COLO829 (cell line): ENCODE measurements at regions not wholly inside any gene's neighbourhood (a gene's known extent, or its start where the extent isn't known, plus 50 kb on each side); places are given as distances from the start of the nearest gene placed in this dataset.

Experiments
- DNase-seq: peaks from one replicate; pipeline ENCODE4 v3.0.0; 2012; ENCODE audit warnings: low spot score

DNA sequence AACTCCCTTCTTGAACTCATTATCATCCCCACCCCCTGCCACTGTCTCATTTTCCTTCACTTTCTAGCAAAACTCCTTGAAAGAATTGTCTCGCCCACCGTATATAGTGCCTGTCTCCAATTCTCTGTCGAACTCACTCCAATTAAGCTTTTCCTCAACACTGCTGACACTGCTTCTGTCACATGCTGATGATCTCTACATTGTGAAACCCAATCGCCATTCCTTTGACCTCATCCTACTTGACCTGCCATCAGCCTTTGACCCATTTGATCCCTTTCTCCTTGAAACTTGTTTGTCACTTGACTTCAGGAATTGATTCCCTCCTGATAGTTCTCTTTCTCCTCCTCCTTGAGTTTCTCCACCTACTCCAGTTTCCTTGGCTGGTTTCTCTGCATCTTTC lies 54.8 kb downstream of the CCDC71L start:
- DNase-seq, result no peak

DNA sequence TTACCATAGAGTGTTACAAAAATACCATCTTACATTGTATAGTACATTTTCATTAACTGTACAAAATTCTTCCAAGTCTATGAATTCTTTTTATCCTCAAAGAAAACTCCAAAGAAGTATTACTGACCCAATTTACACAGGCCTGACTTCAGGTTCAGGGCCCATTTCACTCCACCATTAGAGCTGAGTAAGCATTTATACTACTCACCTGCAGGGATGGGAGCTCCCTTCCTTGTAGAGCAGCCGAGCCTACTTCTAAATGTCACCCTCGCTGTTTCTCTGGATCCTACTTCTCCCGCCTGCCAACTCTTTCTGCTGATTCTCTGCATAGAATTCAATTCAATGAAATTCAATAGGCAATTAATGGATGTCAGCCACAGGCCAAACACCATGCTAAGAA lies 56.0 kb downstream of the CCDC71L start:
- no peak for DNase-seq

- DNase-seq, result no peak
Observed at GRCh38 chr7:106604303-106604924, 56.5 kb downstream of the CCDC71L start.

DNA sequence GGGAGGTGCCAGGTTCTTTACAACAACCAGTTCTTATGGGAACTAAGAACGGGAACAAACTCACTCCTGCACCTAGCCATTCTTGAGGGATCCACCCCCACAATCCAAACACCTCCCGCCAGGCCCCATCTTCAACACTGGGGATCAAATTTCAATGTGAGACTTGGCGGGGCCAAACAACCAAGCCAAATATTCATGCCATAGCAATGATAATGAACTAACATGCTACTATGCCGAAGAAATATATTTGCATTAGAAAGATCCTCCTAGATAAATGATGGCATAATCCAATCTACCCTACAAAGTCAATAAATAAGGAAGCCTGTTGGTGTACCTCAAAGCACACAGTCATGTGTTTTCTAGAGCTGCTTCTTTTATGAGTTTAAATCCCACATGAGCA lies 57.6 kb downstream of the CCDC71L start:
- DNase-seq, result no peak

GRCh38 chr7:106602062-106602461 lies 58.9 kb downstream of the CCDC71L start:
- DNase-seq, result no peak

GRCh38 chr7:106600569-106601373 lies 60.2 kb downstream of the CCDC71L start:
- DNase-seq, result no peak

GRCh38 chr7:106599343-106599698 lies 61.6 kb downstream of the CCDC71L start:
- no peak for DNase-seq

- DNase-seq, result peak; percentile 35
Observed at GRCh38 chr7:106598663-106599342, 62.2 kb downstream of the CCDC71L start.

GRCh38 chr7:106597751-106598546 lies 63.0 kb downstream of the CCDC71L start:
- DNase-seq, result no peak

GRCh38 chr7:106597014-106597413 lies 63.9 kb downstream of the CCDC71L start:
- no peak for DNase-seq

- DNase-seq, result no peak
Observed at GRCh38 chr7:106595922-106596321, 65.0 kb downstream of the CCDC71L start.

GRCh38 chr7:106593028-106593417 lies 67.9 kb downstream of the CCDC71L start:
- DNase-seq, result no peak

- no peak for DNase-seq
Observed at GRCh38 chr7:106592282-106593027, 68.5 kb downstream of the CCDC71L start.

GRCh38 chr7:106591146-106591545 lies 69.8 kb downstream of the CCDC71L start:
- no peak for DNase-seq

- no peak for DNase-seq
Observed at GRCh38 chr7:106590209-106590816, 70.6 kb downstream of the CCDC71L start.

DNA sequence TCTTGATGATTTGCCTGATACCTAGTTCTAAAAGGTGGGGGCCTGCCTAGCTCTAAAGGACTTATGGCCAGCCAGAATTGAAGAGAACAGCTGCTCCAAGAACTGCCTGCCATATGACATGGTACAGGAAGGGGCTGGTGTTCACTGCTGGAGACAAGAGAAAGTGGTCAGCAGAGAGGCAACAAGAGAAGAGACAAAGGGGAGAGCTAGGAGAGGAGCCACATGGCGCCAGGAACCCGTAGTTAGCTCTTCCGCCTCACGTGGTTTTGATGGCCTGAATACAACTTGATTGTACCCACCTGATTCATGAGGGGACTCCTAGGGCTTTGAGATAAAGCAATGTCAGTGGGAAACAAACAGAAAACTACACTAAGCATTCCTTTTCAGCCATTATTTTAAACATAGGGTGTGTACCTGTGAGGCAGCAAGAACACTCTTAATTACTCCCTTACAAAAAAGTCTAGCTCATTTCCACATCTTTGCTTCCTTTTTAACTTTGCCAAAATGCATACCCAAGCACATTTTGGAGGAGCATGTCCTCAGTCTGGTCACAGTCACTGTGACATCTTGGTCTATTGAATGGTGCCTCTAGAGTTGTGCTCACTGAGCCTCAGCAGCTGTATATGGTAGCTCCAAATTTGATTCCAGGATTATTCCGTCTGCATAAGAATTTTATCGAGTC lies 71.6 kb downstream of the CCDC71L start:
- no peak for DNase-seq

- no peak for DNase-seq
Observed at GRCh38 chr7:106588422-106589197, 72.3 kb downstream of the CCDC71L start.

- DNase-seq, result no peak
Observed at GRCh38 chr7:106584914-106585759, 75.8 kb downstream of the CCDC71L start.
